Hepatocyte (in vitro differentiated cells): ENCODE measurements at regions not wholly inside any gene's neighbourhood (a gene's known extent, or its start where the extent isn't known, plus 50 kb on each side); places are given as distances from the start of the nearest gene placed in this dataset.

Experiments
- DNase-seq: peaks from one replicate; pipeline ENCODE4 v3.0.0-alpha.2; 2016; ENCODE audit warnings: low spot score
- H2AFZ ChIP-seq: fragments of 200-600 bp; sonication (generic); 2 replicates; pipeline ENCODE4 v1.6.0; 2016; ENCODE audit warnings: antibody characterized with exemption, mild to moderate bottlenecking
- H3K27ac ChIP-seq: fragments of 200-600 bp; sonication (generic); 2 replicates; pipeline ENCODE4 v1.5.1; 2016; ENCODE audit warnings: mild to moderate bottlenecking
- H3K27me3 ChIP-seq: fragments of 200-600 bp; sonication (generic); 2 replicates; pipeline ENCODE4 v1.6.1; 2016
- H3K36me3 ChIP-seq: fragments of 200-600 bp; sonication (generic); replicated peaks from 2 replicates; pipeline ENCODE4 v1.5.1; 2016; ENCODE audit warnings: low read depth; ENCODE audit not compliant: insufficient read depth
- H3K4me1 ChIP-seq: fragments of 200-600 bp; sonication (generic); 2 replicates; pipeline ENCODE4 v1.5.1; 2016; ENCODE audit warnings: mild to moderate bottlenecking, moderate library complexity; ENCODE audit not compliant: insufficient read depth
- H3K4me2 ChIP-seq: fragments of 200-600 bp; sonication (generic); 2 replicates; pipeline ENCODE4 v1.6.0; 2016
- H3K4me3 ChIP-seq: fragments of 200-600 bp; sonication (generic); 2 replicates; pipeline ENCODE4 v1.5.1; 2016; ENCODE audit warnings: mild to moderate bottlenecking
- H3K79me2 ChIP-seq: fragments of 200-600 bp; sonication (generic); 2 replicates; pipeline ENCODE4 v1.6.0; 2017; ENCODE audit warnings: mild to moderate bottlenecking
- H3K9me2 ChIP-seq: fragments of 200-600 bp; sonication (generic); replicated peaks from 2 replicates; pipeline ENCODE4 v1.6.0; 2017; ENCODE audit warnings: mild to moderate bottlenecking; ENCODE audit not compliant: insufficient read depth
- H3K9me3 ChIP-seq: fragments of 200-600 bp; sonication (generic); 2 replicates; pipeline ENCODE4 v1.5.1; 2016; ENCODE audit warnings: low read depth, mild to moderate bottlenecking
- H4K20me1 ChIP-seq: fragments of 200-600 bp; sonication (generic); 2 replicates; pipeline ENCODE4 v1.6.0; 2016; ENCODE audit warnings: mild to moderate bottlenecking; ENCODE audit not compliant: insufficient read depth, poor library complexity, severe bottlenecking
- CTCF ChIP-seq: fragments of 200-600 bp; sonication (generic); IDR thresholded peaks from 2 replicates; pipeline ENCODE4 v1.5.1; 2016; ENCODE audit warnings: antibody characterized with exemption, mild to moderate bottlenecking; ENCODE audit not compliant: poor library complexity
- EZH2 ChIP-seq: fragments of 200-600 bp; sonication (generic); IDR thresholded peaks from 2 replicates; pipeline ENCODE4 v1.6.1; 2016; ENCODE audit warnings: antibody characterized with exemption, mild to moderate bottlenecking, borderline replicate concordance
- EZH2phosphoT487 ChIP-seq: fragments of 200-600 bp; sonication (generic); IDR thresholded peaks from one replicate; pipeline ENCODE4 v1.6.1; 2018; ENCODE audit warnings: antibody characterized with exemption, mild to moderate bottlenecking, low read depth, moderate library complexity; ENCODE audit not compliant: unreplicated experiment, severe bottlenecking
- WGBS: methylation state at CpG from one replicate; pipeline ENCODE4 v1.1.6; 2016; ENCODE audit warnings: low lambda C conversion rate; ENCODE audit errors: missing lambda C conversion rate; 5-methylcytosine and 5-hydroxymethylcytosine counted together

DNA sequence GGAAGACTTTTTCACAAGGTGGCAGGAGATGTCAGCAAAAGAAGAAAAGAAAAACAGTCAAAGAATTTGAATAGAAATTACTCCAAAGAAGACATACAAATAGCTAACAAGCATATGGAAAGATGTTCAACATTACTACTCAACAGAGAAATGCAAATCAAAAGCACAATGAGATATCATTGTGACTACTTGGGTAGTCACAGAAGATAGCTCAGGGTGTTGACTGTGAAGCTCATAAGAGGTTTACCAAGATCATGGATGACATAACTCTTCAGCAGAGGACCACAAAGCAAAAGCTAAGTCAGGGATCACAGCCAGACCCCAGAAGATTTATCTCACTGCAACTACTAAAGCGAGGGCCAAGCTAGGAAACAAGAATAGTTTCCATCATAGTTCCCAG, 53.0 kb upstream of the TANK start:
- H3K4me3 ChIP-seq, result no peak overlapping the region
- no peaks in the 10 kb centered on the region for H3K27me3 ChIP-seq
- 96% methylated on average over 1 of the region's 1 CpG for WGBS
- H3K36me3 ChIP-seq, result no peaks in the 10 kb centered on the region
- H3K79me2 ChIP-seq, result no peaks in the 10 kb centered on the region
- H3K9me3 ChIP-seq, result no peaks in the 10 kb centered on the region
- H2AFZ ChIP-seq, result no peak overlapping the region
- peaks cover 9% of the 10 kb centered on the region for H3K4me1 ChIP-seq
- no peaks in the 10 kb centered on the region for H4K20me1 ChIP-seq
- H3K4me2 ChIP-seq, result no peak overlapping the region
- no peaks in the 10 kb centered on the region for H3K9me2 ChIP-seq
- no peak for DNase-seq
- no peak overlapping the region for H3K27ac ChIP-seq
- TF ChIP-seq EZH2phosphoT487 (no peak), EZH2 (no peak), CTCF (no peak)
